ENCODE measurements at regions not wholly inside any gene's neighbourhood (a gene's known extent, or its start where the extent isn't known, plus 50 kb on each side); places are given as distances from the start of the nearest gene placed in this dataset.

GRCh38 chr13:106314417-106314816 is 221.0 kb downstream of the EFNB2 start:
- Histone ChIP-seq H3K14ac (ENCODE audit: insufficient read length) (no peak overlapping the region), H2BK5ac (ENCODE audit: low read depth, low read length) (no peak overlapping the region), H3K4ac (replicated peaks; ENCODE audit: insufficient read length, low read depth, low read length) (no peak overlapping the region), H3K23me2 (ENCODE audit: low read depth, low read length) (no peaks in the 10 kb centered on the region), H2BK20ac (ENCODE audit: low read length) (no peak overlapping the region), H4K5ac (ENCODE audit: insufficient read length, low read depth, low read length) (no peak overlapping the region), H3K56ac (replicated peaks; ENCODE audit: insufficient read length, low read depth, low read length) (no peak overlapping the region), H3K4me2 (ENCODE audit: insufficient read depth in 1 of 2, low read depth in 2 of 2, low read length in 2 of 2) (no peak overlapping the region), H3K4me3 (ENCODE audit: extremely low read depth in 1 of 4, insufficient read depth in 2 of 4, low read depth in 3 of 4, low read length in 4 of 4) (no peak overlapping the region), H4K20me1 (replicated peaks in 1 of 2; ENCODE audit: control insufficient read depth in 1 of 2, insufficient read depth in 2 of 2, low read length in 2 of 2) (no peaks in the 10 kb centered on the region), H4K8ac (ENCODE audit: extremely low read depth, insufficient read depth, low read length) (no peak overlapping the region), H3K23ac (ENCODE audit: insufficient read length) (no peak overlapping the region), H3K9me3 (ENCODE audit: insufficient read depth in 2 of 2, low read depth in 1 of 2, low read length in 1 of 2) (no peaks in the 10 kb centered on the region), H2AK5ac (ENCODE audit: low read depth, low read length) (no peak overlapping the region), H2BK15ac (ENCODE audit: low read length) (no peak overlapping the region), H3K27ac (ENCODE audit: low read depth, low read length) (no peak overlapping the region), H3K9ac (replicated peaks in 1 of 4; ENCODE audit: extremely low read depth in 1 of 4, low read depth in 3 of 4, low read length in 3 of 4) (no peak overlapping the region), H3K18ac (ENCODE audit: extremely low read depth, low read length) (no peak overlapping the region), H3K79me2 (ENCODE audit: control insufficient read depth in 1 of 2, insufficient read depth in 2 of 2, low read length in 2 of 2) (no peaks in the 10 kb centered on the region), H4K91ac (replicated peaks; ENCODE audit: insufficient read length, low read length) (no peak overlapping the region), H3K27me3 (replicated peaks in 1 of 4; ENCODE audit: control insufficient read depth in 3 of 4, extremely low read depth in 1 of 4, insufficient read depth in 3 of 4, low read length in 3 of 4) (no peaks in the 10 kb centered on the region), H3K79me1 (ENCODE audit: low read depth, low read length) (no peaks in the 10 kb centered on the region), H2AFZ (ENCODE audit: low read length) (0 out of 2 replicates have a peak overlapping the region, but pooled peaks have one; percentile 6), H3K36me3 (ENCODE audit: control insufficient read depth in 2 of 4, insufficient read depth in 4 of 4, low read length in 3 of 4) (no peaks in the 10 kb centered on the region), H3K4me1 (replicated peaks in 1 of 4; ENCODE audit: control insufficient read depth in 3 of 4, insufficient read depth in 4 of 4, low read length in 3 of 4) (peaks cover 0 to 3% (median 0%) of the 10 kb centered on the region in 4 experiments; a peak in 2 of 7 replicates), H2BK12ac (ENCODE audit: low read depth, low read length) (no peak overlapping the region), H2BK120ac (replicated peaks; ENCODE audit: low read depth, low read length) (no peak overlapping the region)
- FAIRE-seq (peak; percentile 36), DNase-seq (ENCODE audit: low read depth in 1 of 2, low spot score in 2 of 2) (no peak)
- TF ChIP-seq RAD21 (IDR thresholded peaks at IDR 0.05 in 1 of 2, conservative IDR thresholded peaks at IDR 0.05 in 1 of 2; ENCODE audit: low read depth in 2 of 2, low read length in 2 of 2) (peak; percentile 49 to 62), SP2 (IDR thresholded peaks at IDR 0.05; ENCODE audit: low read length) (no peak), MAX (IDR thresholded peaks at IDR 0.05) (peak; percentile 32; the same call in 1 of the 2 replicates), E2F6 (IDR thresholded peaks at IDR 0.05) (peak; percentile 36; the same call in 1 of the 2 replicates), CTCF (IDR thresholded peaks at IDR 0.05; ENCODE audit: control extremely low read depth in 1 of 3, insufficient read depth in 1 of 3, low read depth in 1 of 3, low read length in 3 of 3) (peak in 2 of 3 experiments; percentile 6 to 24; a peak in 2 of 4 replicates)
- CTCF ChIA-PET (ENCODE audit: partially characterized antibody), result interaction anchor here (0.6 to 1.5 kb wide), 9 partner anchors 23 to 231 kb away, joined by 3 to 4 read pairs (median 3); no protein-coding TSS in a partner anchor
- WGBS, 2 experiments (ENCODE audit: extremely low coverage in 1 of 2, insufficient coverage in 1 of 2, insufficient read length in 1 of 2, insufficient replicate concordance in 2 of 2, low coverage in 1 of 2, low lambda C conversion rate in 2 of 2, missing lambda C conversion rate in 1 of 2), result 87% methylated on average over 5 of the region's 5 CpGs; no CpG with 5 or more reads in 1 of the 2 experiments
- POLR2A ChIA-PET (ENCODE audit: partially characterized antibody), result interaction anchor here (0.6 kb wide), 1 partner anchor 72 kb away, joined by 3 read pairs; no protein-coding TSS in a partner anchor
